ENCODE measurements at regions not wholly inside any gene's neighbourhood (a gene's known extent, or its start where the extent isn't known, plus 50 kb on each side); places are given as distances from the start of the nearest gene placed in this dataset.

GRCh38 chr3:153369561-153370374, 207.7 kb downstream of the RAP2B start:
- TF ChIP-seq, protein P1, sequence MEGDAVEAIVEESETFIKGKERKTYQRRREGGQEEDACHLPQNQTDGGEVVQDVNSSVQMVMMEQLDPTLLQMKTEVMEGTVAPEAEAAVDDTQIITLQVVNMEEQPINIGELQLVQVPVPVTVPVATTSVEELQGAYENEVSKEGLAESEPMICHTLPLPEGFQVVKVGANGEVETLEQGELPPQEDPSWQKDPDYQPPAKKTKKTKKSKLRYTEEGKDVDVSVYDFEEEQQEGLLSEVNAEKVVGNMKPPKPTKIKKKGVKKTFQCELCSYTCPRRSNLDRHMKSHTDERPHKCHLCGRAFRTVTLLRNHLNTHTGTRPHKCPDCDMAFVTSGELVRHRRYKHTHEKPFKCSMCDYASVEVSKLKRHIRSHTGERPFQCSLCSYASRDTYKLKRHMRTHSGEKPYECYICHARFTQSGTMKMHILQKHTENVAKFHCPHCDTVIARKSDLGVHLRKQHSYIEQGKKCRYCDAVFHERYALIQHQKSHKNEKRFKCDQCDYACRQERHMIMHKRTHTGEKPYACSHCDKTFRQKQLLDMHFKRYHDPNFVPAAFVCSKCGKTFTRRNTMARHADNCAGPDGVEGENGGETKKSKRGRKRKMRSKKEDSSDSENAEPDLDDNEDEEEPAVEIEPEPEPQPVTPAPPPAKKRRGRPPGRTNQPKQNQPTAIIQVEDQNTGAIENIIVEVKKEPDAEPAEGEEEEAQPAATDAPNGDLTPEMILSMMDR (conservative IDR thresholded peaks at IDR 0.05; ENCODE audit: low read length), result no peak
- no peak for TF ChIP-seq EZH2phosphoT487 (IDR thresholded peaks at IDR 0.05; ENCODE audit: borderline replicate concordance)
